Activated naive CD4-positive, alpha-beta T cell treated with anti-CD3 and anti-CD28 coated beads for 36 hours (primary cell): ENCODE measurements at regions not wholly inside any gene's neighbourhood (a gene's known extent, or its start where the extent isn't known, plus 50 kb on each side); places are given as distances from the start of the nearest gene placed in this dataset.
"Not testable (repeated sequence)": the region's sequence is repeated elsewhere in the genome, so short reads cannot be mapped to it uniquely, and the experiment has no call there.

Experiments
- CTCF ChIA-PET: fragments of 350-600 bp; sonication (Branson Sonifier 250); formaldehyde crosslinking; loops from one replicate; lab custom pipeline; 2021; ENCODE audit warnings: antibody characterized with exemption; lab: Charles Lee
- DNase-seq: peaks from one replicate; pipeline ENCODE4 v3.0.0-alpha.2; 2020
- H3K27ac Mint-ChIP-seq: one replicate; pipeline ENCODE4 v1.8.0; 2021; ENCODE audit warnings: mild to moderate bottlenecking, mixed read lengths
- H3K27me3 Mint-ChIP-seq: one replicate; pipeline ENCODE4 v1.8.0; 2021; ENCODE audit warnings: low read depth, mixed read lengths
- H3K36me3 Mint-ChIP-seq: one replicate; pipeline ENCODE4 v1.8.0; 2021; ENCODE audit warnings: low read depth, mixed read lengths
- H3K4me1 Mint-ChIP-seq: one replicate; pipeline ENCODE4 v1.8.0; 2021; ENCODE audit warnings: low read depth, mixed read lengths
- H3K4me3 Mint-ChIP-seq: one replicate; pipeline ENCODE4 v1.8.0; 2021; ENCODE audit warnings: mild to moderate bottlenecking, moderate library complexity, mixed read lengths
- H3K9me3 Mint-ChIP-seq: one replicate; pipeline ENCODE4 v1.8.0; 2021; ENCODE audit warnings: mixed read lengths
- intact Hi-C: fragments of 100-400 bp; cut with micrococcal nuclease; formaldehyde crosslinking; loops from one replicate; pipeline ENCODE4 v1.15.1; 2023

DNA sequence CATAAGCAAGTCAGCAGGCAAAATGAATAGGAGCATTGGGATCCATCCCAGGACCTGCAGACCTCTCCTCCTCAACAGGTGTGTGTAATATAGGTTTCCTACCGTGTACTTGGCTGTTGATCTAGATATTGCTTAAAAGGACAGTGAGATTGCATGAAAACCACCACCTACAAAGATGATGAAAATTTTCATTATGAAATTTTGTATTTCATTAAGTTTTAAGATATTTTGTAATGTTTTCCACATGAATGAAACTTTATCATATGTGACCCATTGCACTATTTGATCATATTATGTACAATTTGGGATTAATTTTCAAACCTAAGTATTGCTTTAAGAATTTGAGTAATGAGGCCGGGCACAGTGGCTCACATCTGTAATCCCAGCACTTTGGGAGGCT, 94.3 kb upstream of the TRPM1 start:
- H3K4me1 Mint-ChIP-seq: peaks cover 3% of the 10 kb centered on the region
- no peak overlapping the region for H3K4me3 Mint-ChIP-seq
- no peak for DNase-seq
- CTCF ChIA-PET: no interaction called here
- no peaks in the 10 kb centered on the region for H3K9me3 Mint-ChIP-seq
- intact Hi-C loops: no loop called here
- H3K27me3 Mint-ChIP-seq: no peaks in the 10 kb centered on the region
- H3K36me3 Mint-ChIP-seq: no peaks in the 10 kb centered on the region
- no peak overlapping the region for H3K27ac Mint-ChIP-seq

DNA sequence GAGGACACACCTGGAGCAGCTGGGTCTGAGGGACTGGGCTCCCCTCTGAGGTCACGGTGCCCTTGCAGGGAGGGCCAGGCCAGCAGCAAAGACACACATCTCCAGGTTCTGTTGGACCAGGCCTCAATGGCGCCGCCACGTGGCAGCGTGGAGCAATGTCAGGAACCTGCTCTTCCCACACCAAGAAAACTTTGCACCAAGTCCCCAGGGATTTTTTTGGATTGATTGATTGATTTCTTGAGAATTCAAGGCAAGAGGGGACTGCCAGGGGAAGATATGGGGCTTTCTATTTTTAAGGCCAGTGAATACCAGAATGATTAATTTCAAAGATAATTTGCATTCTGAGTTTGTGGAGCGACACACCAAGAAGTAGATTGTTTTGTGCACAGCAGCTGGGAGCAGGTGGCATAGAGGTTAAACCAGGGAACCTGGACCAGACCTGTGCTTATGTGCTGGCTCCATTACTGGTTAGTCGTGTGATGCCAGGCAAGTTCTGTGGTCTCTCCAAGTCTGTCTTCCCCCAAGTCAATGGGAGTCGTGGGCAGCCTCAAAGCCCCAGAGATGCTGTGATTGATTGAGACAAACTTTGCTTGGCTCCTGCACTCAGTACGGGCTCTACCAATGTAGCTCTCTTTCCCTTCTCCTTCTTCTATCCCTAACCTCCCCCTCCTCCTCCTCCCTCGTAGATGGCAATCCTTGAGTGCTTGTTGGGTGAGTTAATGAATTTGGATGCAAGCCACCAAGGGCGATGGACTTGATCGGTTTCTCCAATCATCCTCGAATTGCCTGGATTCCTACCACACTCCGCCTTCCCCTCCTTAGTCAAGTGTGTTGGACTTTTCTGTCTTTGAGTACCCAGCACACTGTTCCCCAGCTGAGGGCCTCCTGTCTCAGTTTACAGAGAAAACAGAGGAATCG, 96.2 kb upstream of the TRPM1 start:
- Mint-ChIP-seq H3K27me3 (no peaks in the 10 kb centered on the region), H3K4me3 (no peak overlapping the region), H3K4me1 (peaks cover 10% of the 10 kb centered on the region), H3K9me3 (no peaks in the 10 kb centered on the region), H3K27ac (no peak overlapping the region), H3K36me3 (no peaks in the 10 kb centered on the region)
- DNase-seq: peak; percentile 64
- CTCF ChIA-PET: interaction anchor here (0.6 to 1.6 kb wide), 5 partner anchors 15 to 293 kb away, joined by 3 to 4 read pairs (median 3); no protein-coding TSS in a partner anchor
- intact Hi-C loops: no loop called here

DNA sequence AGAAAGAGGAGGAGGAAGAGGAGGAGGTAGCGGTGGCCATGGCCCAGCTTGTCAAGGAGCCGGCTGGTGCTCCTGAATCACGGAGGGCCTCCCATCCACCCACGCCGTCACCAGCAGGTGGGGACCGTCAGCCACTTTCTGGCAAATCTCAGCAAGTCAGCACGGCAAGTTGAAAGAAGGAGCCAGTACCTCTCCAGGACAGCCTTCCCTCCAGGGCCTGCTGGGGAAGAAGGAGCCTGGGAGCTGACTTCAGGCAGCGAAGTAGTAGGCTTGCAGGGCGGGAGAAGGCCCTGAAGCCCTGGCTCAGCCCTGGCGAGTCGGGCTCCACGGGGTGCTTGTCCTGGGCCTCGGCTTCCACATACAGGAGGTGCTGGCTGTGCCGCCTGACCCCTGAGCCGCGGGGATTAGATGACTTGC, 99.2 kb upstream of the TRPM1 start:
- no peaks in the 10 kb centered on the region for H3K9me3 Mint-ChIP-seq
- no peaks in the 10 kb centered on the region for H3K27me3 Mint-ChIP-seq
- H3K4me1 Mint-ChIP-seq: peaks cover 20% of the 10 kb centered on the region
- CTCF ChIA-PET: interaction anchor here (0.7 to 2.9 kb wide), 10 partner anchors 14 to 288 kb away, joined by 3 to 37 read pairs (median 5); no protein-coding TSS in a partner anchor
- no peaks in the 10 kb centered on the region for H3K36me3 Mint-ChIP-seq
- H3K27ac Mint-ChIP-seq: no peak overlapping the region
- DNase-seq: peak; percentile 88
- H3K4me3 Mint-ChIP-seq: no peak overlapping the region
- intact Hi-C loops: loop anchor here (1.0 kb wide), 2 partner anchors 235 to 288 kb away; no protein-coding TSS in a partner anchor

DNA sequence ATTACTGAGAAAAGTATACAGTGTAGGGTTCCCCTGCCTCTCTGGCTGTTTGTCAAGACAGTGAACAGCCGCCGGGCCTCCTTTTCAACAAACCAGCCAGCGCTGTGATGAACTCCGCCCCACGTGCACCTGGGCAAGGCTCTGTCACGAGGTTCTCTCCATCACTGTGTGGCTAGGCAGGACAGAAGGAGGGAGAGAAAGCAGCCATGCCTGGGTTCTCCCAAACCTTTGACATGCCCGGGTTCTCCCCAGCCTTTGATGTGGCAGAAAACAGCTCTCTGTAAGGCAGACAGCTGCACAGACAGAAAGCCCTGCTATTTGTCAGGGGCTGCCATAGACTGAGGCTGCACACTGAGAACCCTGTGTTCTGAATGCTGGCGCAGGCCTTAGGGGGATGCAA, 101.4 kb upstream of the TRPM1 start:
- CTCF ChIA-PET: interaction anchor here (0.7 to 1.7 kb wide), 5 partner anchors 12 to 287 kb away, joined by 3 to 8 read pairs (median 5); no protein-coding TSS in a partner anchor
- Mint-ChIP-seq H3K4me3 (no peak overlapping the region), H3K36me3 (no peaks in the 10 kb centered on the region), H3K27ac (no peak overlapping the region), H3K4me1 (peaks cover 32% of the 10 kb centered on the region), H3K9me3 (no peaks in the 10 kb centered on the region), H3K27me3 (no peaks in the 10 kb centered on the region)
- intact Hi-C loops: loop anchor here (1.0 kb wide), 1 partner anchor 12 kb away; no protein-coding TSS in a partner anchor
- DNase-seq: peak; percentile 75

DNA sequence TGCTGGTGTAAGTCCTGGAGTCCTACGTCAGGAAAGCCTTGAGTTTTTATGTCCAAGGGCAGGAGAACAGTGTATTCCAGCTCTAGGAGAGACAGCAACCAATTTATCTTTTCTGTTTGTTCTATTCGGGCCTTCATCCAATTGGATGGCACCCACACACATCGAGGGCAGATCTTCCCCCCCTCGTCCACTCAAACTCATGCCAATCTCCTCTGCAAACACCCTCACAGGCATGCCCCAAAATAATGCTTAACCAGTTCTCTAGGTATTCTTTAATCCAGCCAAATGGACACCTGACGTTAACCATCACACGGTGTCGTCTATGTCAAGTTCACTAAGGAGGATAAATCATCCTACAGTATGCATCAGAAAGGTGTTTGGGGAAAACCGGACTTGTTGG, 102.5 kb upstream of the TRPM1 start:
- Mint-ChIP-seq H3K27ac (no peak overlapping the region), H3K9me3 (no peaks in the 10 kb centered on the region), H3K4me1 (peaks cover 32% of the 10 kb centered on the region), H3K27me3 (no peaks in the 10 kb centered on the region), H3K36me3 (no peaks in the 10 kb centered on the region), H3K4me3 (no peak overlapping the region)
- DNase-seq: no peak
- intact Hi-C loops: loop anchor here (1.0 kb wide), 1 partner anchor 11 kb away; no protein-coding TSS in a partner anchor
- CTCF ChIA-PET: interaction anchor here (1.7 to 2.8 kb wide), 2 partner anchors 11 kb away, joined by 8 to 12 read pairs; no protein-coding TSS in a partner anchor

DNA sequence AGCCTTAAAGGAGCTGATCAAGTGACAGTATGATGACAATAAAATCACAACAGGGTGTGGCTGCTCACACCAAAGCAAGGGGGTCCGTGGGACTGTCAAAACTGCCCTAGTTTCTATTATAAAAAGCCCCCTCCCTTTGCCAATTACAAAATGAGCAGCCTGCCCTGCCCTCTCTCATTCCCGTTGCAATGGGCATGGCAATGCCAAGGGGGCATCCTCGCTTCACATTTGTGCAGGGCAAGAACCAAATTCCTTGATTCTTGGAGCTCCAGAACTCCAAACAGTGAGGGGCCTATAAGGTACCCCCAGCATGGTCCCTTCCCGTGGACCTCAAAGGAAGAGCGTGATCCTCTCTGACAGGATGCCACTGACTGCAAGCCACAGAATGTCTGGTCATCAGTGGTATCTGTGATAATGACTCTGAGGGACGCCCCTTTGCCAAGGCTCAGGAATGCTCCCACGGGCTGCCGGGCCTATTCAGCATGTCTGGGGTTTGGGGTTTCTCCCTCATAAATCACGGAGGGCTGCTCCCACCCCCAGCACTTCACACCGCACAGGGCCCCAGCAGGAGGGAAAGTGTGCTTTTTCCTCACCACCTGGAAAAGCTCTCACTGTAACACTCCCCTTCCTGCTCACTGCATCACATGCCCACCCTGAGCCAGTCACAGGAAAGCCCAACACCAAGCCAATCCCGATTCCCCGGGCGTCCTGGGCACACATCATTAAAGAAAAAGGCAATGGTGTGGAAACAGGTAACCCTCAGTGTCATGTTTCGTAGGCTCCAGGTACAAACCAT, 105.1 kb upstream of the TRPM1 start:
- CTCF ChIA-PET: interaction anchor here (0.6 to 2.8 kb wide), 6 partner anchors 8 to 284 kb away, joined by 3 to 12 read pairs (median 4); no protein-coding TSS in a partner anchor
- H3K36me3 Mint-ChIP-seq: no peaks in the 10 kb centered on the region
- peaks cover 3% of the 10 kb centered on the region for H3K9me3 Mint-ChIP-seq
- peaks cover 32% of the 10 kb centered on the region for H3K4me1 Mint-ChIP-seq
- intact Hi-C loops: no loop called here
- H3K27ac Mint-ChIP-seq: no peak overlapping the region
- H3K4me3 Mint-ChIP-seq: no peak overlapping the region
- no peaks in the 10 kb centered on the region for H3K27me3 Mint-ChIP-seq
- DNase-seq: no peak

DNA sequence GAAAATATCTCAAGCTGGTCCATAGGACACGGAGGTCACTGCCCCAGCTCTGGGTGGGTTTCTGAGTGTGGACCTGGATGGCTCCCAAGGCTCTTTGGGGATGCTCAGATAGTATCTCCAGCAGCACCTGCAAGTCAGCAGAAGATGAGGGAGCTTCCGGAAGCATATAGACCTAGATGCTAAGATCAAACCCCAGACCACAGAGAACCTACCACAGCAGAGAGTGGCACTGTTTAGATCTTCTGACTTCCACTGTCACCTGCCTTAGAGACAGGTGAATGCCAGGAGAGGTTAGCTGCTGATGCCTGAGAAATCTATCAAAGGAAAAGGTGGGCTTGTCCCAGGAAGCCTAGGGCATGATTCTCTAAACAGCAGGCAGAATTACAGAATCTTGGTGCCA, 105.7 kb upstream of the TRPM1 start:
- Mint-ChIP-seq H3K4me3 (no peak overlapping the region), H3K36me3 (no peaks in the 10 kb centered on the region), H3K27ac (no peak overlapping the region), H3K4me1 (peaks cover 32% of the 10 kb centered on the region), H3K27me3 (no peaks in the 10 kb centered on the region), H3K9me3 (peaks cover 3% of the 10 kb centered on the region)
- DNase-seq: no peak
- CTCF ChIA-PET: interaction anchor here (1.1 to 1.9 kb wide), 2 partner anchors 228 to 284 kb away, joined by 4 to 10 read pairs; no protein-coding TSS in a partner anchor
- intact Hi-C loops: no loop called here

DNA sequence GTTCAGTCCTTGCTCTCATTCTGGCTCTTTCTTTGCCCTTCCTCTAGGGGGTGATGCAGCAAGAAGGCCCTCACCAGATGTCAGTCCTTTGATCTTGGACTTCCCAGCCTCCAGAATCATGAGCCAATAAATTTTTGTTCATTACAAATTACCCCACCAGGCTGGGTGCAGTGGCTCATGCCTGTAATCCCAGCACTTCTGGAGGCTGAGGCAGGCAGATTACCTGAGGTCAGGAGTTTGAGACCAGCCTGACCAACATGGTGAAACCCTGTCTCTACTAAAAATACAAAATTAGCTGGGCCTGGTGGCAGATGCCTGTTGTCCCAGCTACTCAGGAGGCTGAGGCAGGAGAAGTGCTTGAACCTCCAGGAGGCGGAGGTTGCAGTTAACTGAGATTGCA, 106.3 kb upstream of the TRPM1 start:
- H3K9me3 Mint-ChIP-seq, H3K4me3 Mint-ChIP-seq, H3K27ac Mint-ChIP-seq, H3K36me3 Mint-ChIP-seq, intact Hi-C loops, DNase-seq, H3K27me3 Mint-ChIP-seq: not testable (repeated sequence)
- peaks cover 26% of the 10 kb centered on the region for H3K4me1 Mint-ChIP-seq
- CTCF ChIA-PET: interaction anchor here (1.0 to 1.5 kb wide), 3 partner anchors 9 to 232 kb away, joined by 3 to 5 read pairs (median 4); no protein-coding TSS in a partner anchor

DNA sequence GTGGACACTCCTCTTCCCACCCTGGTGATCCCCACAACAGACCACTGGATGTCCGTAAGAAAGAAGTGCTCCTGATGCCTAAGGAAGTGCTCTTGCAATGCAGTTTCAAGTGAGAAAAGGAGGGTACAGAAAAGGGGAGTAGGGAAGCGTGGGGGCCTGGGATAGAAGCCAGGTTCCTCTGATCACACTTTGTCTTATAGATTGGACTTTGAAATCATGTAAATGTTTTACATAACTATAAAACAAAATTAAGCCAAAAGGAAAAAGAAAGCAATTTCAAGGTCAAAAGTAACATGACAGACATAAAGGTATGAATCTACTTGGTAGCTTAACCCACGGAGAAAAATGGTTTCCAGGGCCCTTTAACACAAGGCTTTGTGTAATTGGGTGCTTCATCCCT, 107.3 kb upstream of the TRPM1 start:
- no peak overlapping the region for H3K4me3 Mint-ChIP-seq
- DNase-seq: no peak
- CTCF ChIA-PET: interaction anchor here (0.8 to 1.7 kb wide), 4 partner anchors 8 to 281 kb away, joined by 3 to 5 read pairs (median 3); no protein-coding TSS in a partner anchor
- intact Hi-C loops: no loop called here
- peaks cover 17% of the 10 kb centered on the region for H3K4me1 Mint-ChIP-seq
- no peaks in the 10 kb centered on the region for H3K27me3 Mint-ChIP-seq
- H3K36me3 Mint-ChIP-seq: no peaks in the 10 kb centered on the region
- no peak overlapping the region for H3K27ac Mint-ChIP-seq
- peaks cover 3% of the 10 kb centered on the region for H3K9me3 Mint-ChIP-seq

DNA sequence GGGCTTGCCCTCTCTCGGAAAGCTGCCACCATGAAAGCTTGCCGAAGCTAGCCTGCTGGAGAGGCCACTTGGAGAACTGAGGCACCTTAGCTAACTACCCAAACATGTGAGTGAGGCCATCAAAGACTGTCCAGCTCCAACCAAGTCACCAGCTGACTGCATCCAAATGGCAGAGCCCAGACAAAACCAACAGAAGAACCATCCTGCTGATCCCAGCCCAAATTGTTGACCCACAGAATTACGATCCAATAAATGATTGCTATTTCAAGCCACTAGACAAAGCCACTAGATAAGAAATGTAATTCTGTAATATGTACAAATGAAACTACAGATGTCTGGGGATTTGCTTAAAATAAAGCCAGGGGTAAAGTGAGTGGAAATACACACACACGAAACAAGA, 109.8 kb upstream of the TRPM1 start:
- CTCF ChIA-PET: interaction anchor here (5.3 kb wide), 1 partner anchor 226 kb away, joined by 58 read pairs; no protein-coding TSS in a partner anchor
- no peak for DNase-seq

DNA sequence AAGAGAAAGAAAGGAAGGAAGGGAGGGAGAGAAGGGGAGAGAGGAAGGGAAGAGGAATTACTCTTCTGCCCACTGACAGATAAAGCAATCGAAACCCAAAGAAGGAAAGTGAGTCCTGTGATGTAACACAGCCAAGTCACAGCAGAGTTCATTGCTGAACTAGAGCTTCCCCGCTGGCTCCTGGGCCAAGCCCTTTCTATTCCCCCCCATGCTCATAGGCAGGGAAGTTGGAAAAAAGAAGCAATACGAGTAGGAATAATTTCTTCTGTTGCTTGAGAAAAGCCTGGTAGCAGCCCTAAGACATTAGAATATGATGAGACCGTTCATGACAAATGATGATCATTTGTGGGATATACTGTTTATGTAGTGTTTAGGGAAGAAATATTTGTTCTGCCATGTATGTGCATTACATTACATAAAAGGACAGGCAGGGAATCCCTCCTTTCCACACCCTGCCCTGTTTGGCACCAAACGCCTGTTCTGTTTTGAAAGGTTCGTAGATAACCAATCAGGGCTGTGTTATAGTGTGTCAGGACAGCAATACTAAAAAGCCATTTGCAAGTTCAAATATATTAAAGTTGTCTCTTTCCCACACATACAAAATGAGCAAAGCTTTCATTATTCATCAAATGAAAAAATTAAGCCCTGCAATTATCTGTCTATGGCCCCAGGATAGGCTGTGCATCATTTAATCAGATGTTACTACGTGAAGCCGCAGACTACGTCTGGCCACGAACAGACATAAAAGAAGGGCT, 111.0 kb upstream of the TRPM1 start:
- intact Hi-C loops: no loop called here
- H3K36me3 Mint-ChIP-seq: no peaks in the 10 kb centered on the region
- H3K9me3 Mint-ChIP-seq: peaks cover 3% of the 10 kb centered on the region
- no peak overlapping the region for H3K4me3 Mint-ChIP-seq
- no peaks in the 10 kb centered on the region for H3K27me3 Mint-ChIP-seq
- CTCF ChIA-PET: interaction anchor here (0.6 to 5.3 kb wide), 4 partner anchors 15 to 276 kb away, joined by 3 to 58 read pairs (median 18); no protein-coding TSS in a partner anchor
- no peak for DNase-seq
- H3K4me1 Mint-ChIP-seq: peaks cover 18% of the 10 kb centered on the region
- no peak overlapping the region for H3K27ac Mint-ChIP-seq

More for the DNA sequence above, 109.8 kb upstream of the TRPM1 start:
- Mint-ChIP-seq H3K4me1 (peaks cover 22% of the 10 kb centered on the region), H3K27ac (no peak overlapping the region), H3K36me3 (no peaks in the 10 kb centered on the region), H3K27me3 (no peaks in the 10 kb centered on the region), H3K9me3 (peaks cover 3% of the 10 kb centered on the region), H3K4me3 (no peak overlapping the region)
- intact Hi-C loops: no loop called here
